ENCODE measurements at regions not wholly inside any gene's neighbourhood (a gene's known extent, or its start where the extent isn't known, plus 50 kb on each side); places are given as distances from the start of the nearest gene placed in this dataset.

- no peak for DNase-seq
- H3K4me3 Mint-ChIP-seq: no peak overlapping the region
- no peaks in the 10 kb centered on the region for H3K9me3 Mint-ChIP-seq (ENCODE audit: low read depth)
- peaks cover 5% of the 10 kb centered on the region for H3K27me3 Mint-ChIP-seq
- H3K36me3 Mint-ChIP-seq (ENCODE audit: low read depth): no peaks in the 10 kb centered on the region
- CTCF ChIA-PET: interaction anchor here (1.0 kb wide), 1 partner anchor 8 kb away, joined by 3 read pairs; no protein-coding TSS in a partner anchor
- POLR2A ChIA-PET: no interaction called here
- intact Hi-C loops (cut with DNase I, micrococcal nuclease): no loop called here
- H3K27ac Mint-ChIP-seq: no peak overlapping the region
- H3K4me1 Mint-ChIP-seq: no peaks in the 10 kb centered on the region
- no peak for ATAC-seq
Measured at GRCh38 chr1:78715181-78715661, 65.6 kb downstream of the IFI44 start.

GRCh38 chr1:78716186-78716585, 66.6 kb downstream of the IFI44 start:
- intact Hi-C loops (cut with DNase I, micrococcal nuclease): no loop called here
- H3K27ac Mint-ChIP-seq: no peak overlapping the region
- H3K4me1 Mint-ChIP-seq: no peaks in the 10 kb centered on the region
- CTCF ChIA-PET: interaction anchor here (0.6 to 1.3 kb wide), 2 partner anchors 11 to 765 kb away, joined by 4 to 6 read pairs; no protein-coding TSS in a partner anchor
- no peaks in the 10 kb centered on the region for H3K36me3 Mint-ChIP-seq (ENCODE audit: low read depth)
- H3K9me3 Mint-ChIP-seq (ENCODE audit: low read depth): no peaks in the 10 kb centered on the region
- DNase-seq (no peak), ATAC-seq (no peak)
- no peak overlapping the region for H3K4me3 Mint-ChIP-seq
- H3K27me3 Mint-ChIP-seq: peaks cover 5% of the 10 kb centered on the region
- POLR2A ChIA-PET: no interaction called here

- Mint-ChIP-seq H3K36me3 (ENCODE audit: low read depth) (no peaks in the 10 kb centered on the region), H3K9me3 (ENCODE audit: low read depth) (no peaks in the 10 kb centered on the region), H3K27me3 (peaks cover 3% of the 10 kb centered on the region), H3K4me3 (no peak overlapping the region), H3K4me1 (no peaks in the 10 kb centered on the region), H3K27ac (no peak overlapping the region)
- ATAC-seq (no peak), DNase-seq (no peak)
- intact Hi-C loops (cut with DNase I, micrococcal nuclease): no loop called here
- CTCF ChIA-PET: no interaction called here
- POLR2A ChIA-PET: no interaction called here
Measured at GRCh38 chr1:78718566-78718965, 68.9 kb downstream of the IFI44 start.

- POLR2A ChIA-PET: no interaction called here
- Mint-ChIP-seq H3K36me3 (ENCODE audit: low read depth) (no peaks in the 10 kb centered on the region), H3K4me3 (no peak overlapping the region), H3K4me1 (no peaks in the 10 kb centered on the region), H3K9me3 (ENCODE audit: low read depth) (no peaks in the 10 kb centered on the region), H3K27me3 (peaks cover 3% of the 10 kb centered on the region), H3K27ac (no peak overlapping the region)
- CTCF ChIA-PET: no interaction called here
- no peak for ATAC-seq
- intact Hi-C loops (cut with DNase I, micrococcal nuclease): no loop called here
- no peak for DNase-seq
Measured at GRCh38 chr1:78721136-78721535, 71.5 kb downstream of the IFI44 start.

- Mint-ChIP-seq H3K4me3 (no peak overlapping the region), H3K36me3 (ENCODE audit: low read depth) (no peaks in the 10 kb centered on the region), H3K4me1 (no peaks in the 10 kb centered on the region), H3K27ac (no peak overlapping the region), H3K9me3 (ENCODE audit: low read depth) (no peaks in the 10 kb centered on the region), H3K27me3 (peaks cover 3% of the 10 kb centered on the region)
- no peak for ATAC-seq
- intact Hi-C loops (cut with DNase I, micrococcal nuclease): no loop called here
- ChIA-PET POLR2A (no interaction called here), CTCF (interaction anchor here (1.2 kb wide), 1 partner anchor 7 kb away, joined by 3 read pairs; no protein-coding TSS in a partner anchor)
- no peak for DNase-seq
Measured at GRCh38 chr1:78722105-78722504, 72.5 kb downstream of the IFI44 start.

GRCh38 chr1:78722521-78722920, 72.9 kb downstream of the IFI44 start:
- H3K36me3 Mint-ChIP-seq (ENCODE audit: low read depth): no peaks in the 10 kb centered on the region
- ChIA-PET POLR2A (no interaction called here), CTCF (interaction anchor here (1.2 kb wide), 1 partner anchor 8 kb away, joined by 3 read pairs; no protein-coding TSS in a partner anchor)
- no peaks in the 10 kb centered on the region for H3K4me1 Mint-ChIP-seq
- no peak overlapping the region for H3K27ac Mint-ChIP-seq
- no peak for ATAC-seq
- peaks cover 3% of the 10 kb centered on the region for H3K27me3 Mint-ChIP-seq
- DNase-seq: no peak
- H3K4me3 Mint-ChIP-seq: no peak overlapping the region
- intact Hi-C loops (cut with DNase I, micrococcal nuclease): no loop called here
- H3K9me3 Mint-ChIP-seq (ENCODE audit: low read depth): no peaks in the 10 kb centered on the region

GRCh38 chr1:78722947-78723346, 73.3 kb downstream of the IFI44 start:
- ATAC-seq (no peak), DNase-seq (no peak)
- intact Hi-C loops (cut with DNase I, micrococcal nuclease): no loop called here
- POLR2A ChIA-PET: no interaction called here
- H3K36me3 Mint-ChIP-seq (ENCODE audit: low read depth): no peaks in the 10 kb centered on the region
- H3K4me3 Mint-ChIP-seq: no peak overlapping the region
- H3K4me1 Mint-ChIP-seq: no peaks in the 10 kb centered on the region
- no peak overlapping the region for H3K27ac Mint-ChIP-seq
- peaks cover 3% of the 10 kb centered on the region for H3K27me3 Mint-ChIP-seq
- CTCF ChIA-PET: interaction anchor here (1.2 kb wide), 1 partner anchor 8 kb away, joined by 3 read pairs; no protein-coding TSS in a partner anchor
- H3K9me3 Mint-ChIP-seq (ENCODE audit: low read depth): no peaks in the 10 kb centered on the region

GRCh38 chr1:78726686-78727085, 77.1 kb downstream of the IFI44 start:
- DNase-seq (no peak), ATAC-seq (no peak)
- ChIA-PET POLR2A (no interaction called here), CTCF (no interaction called here)
- peaks cover 6% of the 10 kb centered on the region for H3K27me3 Mint-ChIP-seq
- no peak overlapping the region for H3K27ac Mint-ChIP-seq
- H3K36me3 Mint-ChIP-seq (ENCODE audit: low read depth): no peaks in the 10 kb centered on the region
- no peaks in the 10 kb centered on the region for H3K9me3 Mint-ChIP-seq (ENCODE audit: low read depth)
- intact Hi-C loops (cut with DNase I, micrococcal nuclease): no loop called here
- no peak overlapping the region for H3K4me3 Mint-ChIP-seq
- no peaks in the 10 kb centered on the region for H3K4me1 Mint-ChIP-seq

- POLR2A ChIA-PET: no interaction called here
- Mint-ChIP-seq H3K27ac (no peak overlapping the region), H3K9me3 (ENCODE audit: low read depth) (no peaks in the 10 kb centered on the region), H3K27me3 (peaks cover 4% of the 10 kb centered on the region), H3K4me1 (no peaks in the 10 kb centered on the region), H3K36me3 (ENCODE audit: low read depth) (no peaks in the 10 kb centered on the region), H3K4me3 (no peak overlapping the region)
- intact Hi-C loops (cut with DNase I, micrococcal nuclease): no loop called here
- CTCF ChIA-PET: no interaction called here
- ATAC-seq: no peak
- DNase-seq: no peak
Measured at GRCh38 chr1:78728359-78728758, 78.7 kb downstream of the IFI44 start.

- ATAC-seq: no peak
- Mint-ChIP-seq H3K36me3 (ENCODE audit: low read depth) (no peaks in the 10 kb centered on the region), H3K27ac (no peak overlapping the region), H3K4me3 (no peak overlapping the region), H3K9me3 (ENCODE audit: low read depth) (no peaks in the 10 kb centered on the region), H3K4me1 (no peaks in the 10 kb centered on the region), H3K27me3 (peaks cover 4% of the 10 kb centered on the region)
- DNase-seq: no peak
- intact Hi-C loops (cut with DNase I, micrococcal nuclease): no loop called here
- ChIA-PET POLR2A (no interaction called here), CTCF (no interaction called here)
Measured at GRCh38 chr1:78730054-78730453, 80.4 kb downstream of the IFI44 start.

- intact Hi-C loops (cut with DNase I, micrococcal nuclease): no loop called here
- Mint-ChIP-seq H3K4me1 (no peaks in the 10 kb centered on the region), H3K27ac (no peak overlapping the region), H3K36me3 (ENCODE audit: low read depth) (no peaks in the 10 kb centered on the region), H3K9me3 (ENCODE audit: low read depth) (no peaks in the 10 kb centered on the region), H3K27me3 (peaks cover 2% of the 10 kb centered on the region), H3K4me3 (no peak overlapping the region)
- ChIA-PET POLR2A (no interaction called here), CTCF (no interaction called here)
- no peak for DNase-seq
- ATAC-seq: no peak
Measured at GRCh38 chr1:78731674-78732073, 82.0 kb downstream of the IFI44 start.

GRCh38 chr1:78737241-78737640, 87.6 kb downstream of the IFI44 start:
- H3K27me3 Mint-ChIP-seq: no peaks in the 10 kb centered on the region
- H3K4me3 Mint-ChIP-seq: no peak overlapping the region
- intact Hi-C loops (cut with DNase I, micrococcal nuclease): no loop called here
- ATAC-seq (no peak), DNase-seq (no peak)
- H3K36me3 Mint-ChIP-seq (ENCODE audit: low read depth): no peaks in the 10 kb centered on the region
- peaks cover 8% of the 10 kb centered on the region for H3K9me3 Mint-ChIP-seq (ENCODE audit: low read depth)
- ChIA-PET POLR2A (no interaction called here), CTCF (no interaction called here)
- no peak overlapping the region for H3K27ac Mint-ChIP-seq
- no peaks in the 10 kb centered on the region for H3K4me1 Mint-ChIP-seq

GRCh38 chr1:78743626-78744025, 94.0 kb downstream of the IFI44 start:
- ATAC-seq (no peak), DNase-seq (no peak)
- no peaks in the 10 kb centered on the region for H3K4me1 Mint-ChIP-seq
- peaks cover 2% of the 10 kb centered on the region for H3K27me3 Mint-ChIP-seq
- peaks cover 3% of the 10 kb centered on the region for H3K9me3 Mint-ChIP-seq (ENCODE audit: low read depth)
- ChIA-PET POLR2A (no interaction called here), CTCF (no interaction called here)
- no peaks in the 10 kb centered on the region for H3K36me3 Mint-ChIP-seq (ENCODE audit: low read depth)
- intact Hi-C loops (cut with DNase I, micrococcal nuclease): no loop called here
- H3K4me3 Mint-ChIP-seq: no peak overlapping the region
- H3K27ac Mint-ChIP-seq: no peak overlapping the region

Data from activated CD4-positive, alpha-beta T cell treated with anti-CD3 and anti-CD28 coated beads for 36 hours (primary cell).